ENCODE measurements at regions not wholly inside any gene's neighbourhood (a gene's known extent, or its start where the extent isn't known, plus 50 kb on each side); places are given as distances from the start of the nearest gene placed in this dataset.

DNA sequence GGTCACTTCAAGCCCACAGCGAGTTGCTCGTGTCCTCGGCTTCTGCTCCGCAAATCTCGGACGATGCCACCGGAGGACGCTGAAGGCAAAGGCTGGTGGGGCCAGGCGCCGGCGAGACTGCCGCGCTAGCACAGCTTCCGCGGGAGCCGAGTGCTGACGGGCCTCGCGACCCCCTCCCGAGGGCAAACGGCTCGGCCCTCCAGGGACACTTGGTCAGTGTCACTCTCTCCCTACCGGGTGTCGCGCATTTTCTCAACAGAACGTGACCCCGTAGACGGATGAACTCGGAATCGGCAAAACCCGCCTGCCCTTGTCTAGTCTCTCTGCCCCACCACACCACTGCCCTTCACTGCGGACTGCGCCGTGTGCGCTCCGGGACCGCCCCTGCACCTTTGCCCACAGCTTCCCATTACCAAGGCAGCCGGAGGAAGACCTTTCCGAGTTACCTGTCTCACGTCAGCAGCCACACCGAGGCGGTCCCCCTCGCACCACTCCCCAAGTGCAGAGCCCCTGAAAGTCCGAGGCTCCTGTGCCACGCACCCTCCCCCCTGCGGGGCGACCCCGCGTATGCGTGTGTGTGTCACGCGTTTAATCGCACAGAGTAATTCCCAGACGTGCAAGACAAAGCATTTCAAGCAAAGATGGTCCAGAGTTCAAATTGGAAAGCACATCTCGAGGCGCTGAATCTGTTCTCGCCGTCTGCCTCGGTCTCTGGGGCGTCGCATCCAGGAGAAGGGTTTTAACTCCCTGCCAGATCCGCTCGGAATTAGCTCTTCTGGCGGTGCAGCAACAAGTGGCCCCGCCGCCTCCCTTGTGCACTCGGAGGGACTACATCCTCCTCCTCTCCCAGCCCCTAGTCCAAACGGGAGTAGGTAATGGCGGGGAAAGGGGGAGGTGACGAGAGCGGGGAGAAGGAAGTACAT lies 245.0 kb upstream of the TOPAZ1 start:
- Histone ChIP-seq H2BK15ac (ENCODE audit: low read depth, low read length) (no peak overlapping the region), H3K9ac (ENCODE audit: extremely low read depth, insufficient read length, low read length) (no peak overlapping the region), H3K4ac (ENCODE audit: low read depth, low read length) (no peak overlapping the region), H3K18ac (ENCODE audit: insufficient read length, low read depth, low read length) (no peak overlapping the region), H2BK120ac (ENCODE audit: low read depth, low read length, poor library complexity, severe bottlenecking) (no peak overlapping the region), H3K14ac (ENCODE audit: insufficient read depth, low read length) (no peak overlapping the region), H2BK12ac (ENCODE audit: insufficient read length, low read depth, low read length) (no peak overlapping the region), H4K20me1 (ENCODE audit: control insufficient read depth, insufficient read depth, insufficient read length) (no peaks in the 10 kb centered on the region), H2BK5ac (ENCODE audit: insufficient read length, low read length) (no peak overlapping the region), H3K4me2 (ENCODE audit: insufficient read depth, insufficient read length, low read length) (peak overlapping the region; percentile 73), H3T11ph (ENCODE audit: low read length) (no peak overlapping the region), H2BK20ac (ENCODE audit: low read depth, low read length, poor library complexity, severe bottlenecking) (no peak overlapping the region), H2AK5ac (ENCODE audit: insufficient read length, low read length) (no peak overlapping the region), H4K8ac (replicated peaks; ENCODE audit: insufficient read length, low read depth, low read length) (no peak overlapping the region), H3K9me3 (ENCODE audit: control insufficient read depth, low read depth, low read length) (no peaks in the 10 kb centered on the region), H3K23me2 (ENCODE audit: insufficient read length, low read depth, low read length, poor library complexity, severe bottlenecking) (peaks cover 51% of the 10 kb centered on the region), H3K79me2 (ENCODE audit: insufficient read depth, low read length) (no peaks in the 10 kb centered on the region), H4K5ac (ENCODE audit: insufficient read length, low read depth, low read length) (no peak overlapping the region), H4K91ac (ENCODE audit: insufficient read length, low read depth, low read length) (no peak overlapping the region), H3K4me1 (ENCODE audit: insufficient read depth, low read length) (0 out of 2 replicates have a peak, but pooled peaks cover 3% of the 10 kb centered on the region), H3K27me3 (ENCODE audit: insufficient read depth, low read length) (peaks cover 46% of the 10 kb centered on the region; the same call in 1 of the 2 replicates), H3K56ac (ENCODE audit: insufficient read length, low read depth, low read length) (no peak overlapping the region), H3K27ac (ENCODE audit: insufficient read length, low read depth, low read length) (no peak overlapping the region), H3K23ac (ENCODE audit: insufficient read length, low read depth, low read length) (no peak overlapping the region), H2AFZ (ENCODE audit: low read length) (no peak overlapping the region), H3K79me1 (ENCODE audit: insufficient read depth, low read depth, low read length, poor library complexity, severe bottlenecking) (no peaks in the 10 kb centered on the region)
- Mint-ChIP-seq H3K27ac (no peak overlapping the region; a peak in 1 of 7 replicates), H3K9me3 (peaks cover 22 to 24% of the 10 kb centered on the region in 2 experiments), H3K27me3 (ENCODE audit: low read depth) (peaks cover 95% of the 10 kb centered on the region), H3K4me3 (peak overlapping the region; percentile 66 to 95), H3K36me3 (ENCODE audit: insufficient read depth in 1 of 3, low read depth in 3 of 3) (peaks cover 0 to 17% (median 13%) of the 10 kb centered on the region in 3 experiments; a peak in 5 of 7 replicates), H3K4me1 (peaks cover 36 to 45% of the 10 kb centered on the region in 2 experiments)
- DNase-seq, result peak; percentile 61
- TF ChIP-seq, protein P1, sequence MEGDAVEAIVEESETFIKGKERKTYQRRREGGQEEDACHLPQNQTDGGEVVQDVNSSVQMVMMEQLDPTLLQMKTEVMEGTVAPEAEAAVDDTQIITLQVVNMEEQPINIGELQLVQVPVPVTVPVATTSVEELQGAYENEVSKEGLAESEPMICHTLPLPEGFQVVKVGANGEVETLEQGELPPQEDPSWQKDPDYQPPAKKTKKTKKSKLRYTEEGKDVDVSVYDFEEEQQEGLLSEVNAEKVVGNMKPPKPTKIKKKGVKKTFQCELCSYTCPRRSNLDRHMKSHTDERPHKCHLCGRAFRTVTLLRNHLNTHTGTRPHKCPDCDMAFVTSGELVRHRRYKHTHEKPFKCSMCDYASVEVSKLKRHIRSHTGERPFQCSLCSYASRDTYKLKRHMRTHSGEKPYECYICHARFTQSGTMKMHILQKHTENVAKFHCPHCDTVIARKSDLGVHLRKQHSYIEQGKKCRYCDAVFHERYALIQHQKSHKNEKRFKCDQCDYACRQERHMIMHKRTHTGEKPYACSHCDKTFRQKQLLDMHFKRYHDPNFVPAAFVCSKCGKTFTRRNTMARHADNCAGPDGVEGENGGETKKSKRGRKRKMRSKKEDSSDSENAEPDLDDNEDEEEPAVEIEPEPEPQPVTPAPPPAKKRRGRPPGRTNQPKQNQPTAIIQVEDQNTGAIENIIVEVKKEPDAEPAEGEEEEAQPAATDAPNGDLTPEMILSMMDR (conservative IDR thresholded peaks at IDR 0.05), result peak; percentile 32; the same call in 1 of the 3 replicates
- WGBS (ENCODE audit: extremely low coverage, insufficient read length, low lambda C conversion rate), result no CpG with 5 or more reads among the region's 71 CpGs

Measured in H9 (cell line).